GM12878 (cell line): ENCODE measurements at regions not wholly inside any gene's neighbourhood (a gene's known extent, or its start where the extent isn't known, plus 50 kb on each side); places are given as distances from the start of the nearest gene placed in this dataset.

ENCODE experiments used
- ATAC-seq: fragments of 200-7000 bp; cut with Tn5 transposase; 3 replicates; pipeline ENCODE4 v1.9.1; 2020; ENCODE audit warnings: mild to moderate bottlenecking, moderate library complexity
- BruUV-seq: library from RNA; stranded (reverse); fragments of 400-500 nt; replicated peaks from 2 replicates; lab custom pipeline; 2021; lab: Mats Ljungman, UMichigan
- CTCF ChIA-PET: fragments of 300-600 bp; sonication (Branson Sonifier 250); formaldehyde crosslinking; extraction: SDS; loops from one replicate; lab custom pipeline; 2021; ENCODE audit warnings: inconsistent platforms; lab: Yijun Ruan, JAX
- POLR2A ChIA-PET: fragments of 350-600 bp; formaldehyde crosslinking; extraction: SDS; loops from one replicate; lab custom pipeline; 2021; ENCODE audit warnings: inconsistent platforms; lab: Charles Lee
- RAD21 ChIA-PET: fragments of 300-600 bp; sonication (Branson Sonifier 250); formaldehyde crosslinking; loops from one replicate; lab custom pipeline; 2023; ENCODE audit warnings: antibody characterized with exemption; ENCODE audit not compliant: unreplicated experiment; lab: Charles Lee
- SMC1A ChIA-PET: fragments of 300-600 bp; sonication (Branson Sonifier 250); formaldehyde crosslinking; loops from one replicate; lab custom pipeline; 2023; ENCODE audit not compliant: unreplicated experiment, uncharacterized antibody; lab: Charles Lee
- DNase-seq: peaks from one replicate; pipeline ENCODE4 v3.0.0-alpha.2; 2011; ENCODE audit warnings: low read depth, low spot score
- FAIRE-seq: peaks from 3 replicates; lab custom pipeline; 2011; peaks lifted over from hg19 to GRCh38; lab: Jason Lieb, UNC
- H2AFZ ChIP-seq: 2 replicates; pipeline ENCODE4 v1.6.0; 2011; ENCODE audit warnings: low read depth, low read length, control low read depth; ENCODE audit not compliant: control insufficient read depth
- H3K27ac ChIP-seq: 2 replicates; pipeline ENCODE4 v1.5.1; 2011; ENCODE audit warnings: control low read depth; ENCODE audit not compliant: control insufficient read depth, insufficient read depth
- H3K27me3 ChIP-seq, 2 experiments: replicated peaks in 1 of 2; 2 replicates each; pipeline versions ENCODE4 v1.6.0 to v1.6.1; 2011; ENCODE audit warnings: low read length in 1 of 2; ENCODE audit not compliant: control insufficient read depth in 2 of 2, insufficient read depth in 2 of 2
- H3K36me3 ChIP-seq, 2 experiments: 2 replicates each; pipeline ENCODE4 v1.5.1; 2011; ENCODE audit warnings: low read length in 1 of 2; ENCODE audit not compliant: control insufficient read depth in 2 of 2, insufficient read depth in 2 of 2
- H3K4me1 ChIP-seq: 2 replicates; pipeline ENCODE4 v1.6.1; 2011; ENCODE audit warnings: mild to moderate bottlenecking, low read length, moderate library complexity, mixed read lengths; ENCODE audit not compliant: control insufficient read depth, insufficient read depth
- H3K4me2 ChIP-seq: 2 replicates; pipeline ENCODE4 v1.6.0; 2011; ENCODE audit warnings: control low read depth; ENCODE audit not compliant: control insufficient read depth, insufficient read depth
- H3K4me3 ChIP-seq: fragments of 200-600 bp; sonication (generic); 2 replicates; pipeline ENCODE4 v1.5.1; 2016
- H3K79me2 ChIP-seq: 2 replicates; pipeline ENCODE4 v1.6.0; 2011; ENCODE audit warnings: low read length; ENCODE audit not compliant: control insufficient read depth, insufficient read depth
- H3K9ac ChIP-seq: 2 replicates; pipeline ENCODE4 v1.8.0; 2011; ENCODE audit warnings: low read length, control low read depth, mixed read lengths; ENCODE audit not compliant: control insufficient read depth, insufficient read depth
- H3K9me3 ChIP-seq: replicated peaks from 3 replicates; pipeline ENCODE4 v1.5.1; 2011; ENCODE audit warnings: mild to moderate bottlenecking, low read length; ENCODE audit not compliant: control insufficient read depth, insufficient read depth
- H4K20me1 ChIP-seq: 2 replicates; pipeline ENCODE4 v1.6.0; 2011; ENCODE audit not compliant: control insufficient read depth, insufficient read depth
- CBX5 ChIP-seq: sonication (generic); IDR thresholded peaks from 2 replicates; pipeline ENCODE4 v1.6.1; 2016; ENCODE audit warnings: low read depth, moderate library complexity, mild to moderate bottlenecking, inconsistent platforms
- EED ChIP-seq: sonication (generic); IDR thresholded peaks from 2 replicates; pipeline ENCODE4 v1.6.1; 2016; ENCODE audit warnings: antibody characterized with exemption, low read depth
- ETV6 ChIP-seq, 2 experiments: fragments of 450-650 bp in 1 of 2; IDR thresholded peaks in 1 of 2; conservative IDR thresholded peaks in 1 of 2; 2 replicates each; pipeline ENCODE4 v1.6.1; 2014; ENCODE audit warnings: antibody characterized with exemption in 1 of 2, borderline replicate concordance in 1 of 2, low read depth in 1 of 2, mild to moderate bottlenecking in 1 of 2, moderate library complexity in 1 of 2
- HSF1 ChIP-seq: fragments of 150-350 bp; IDR thresholded peaks from 2 replicates; pipeline ENCODE4 v1.6.1; 2014; ENCODE audit warnings: mild to moderate bottlenecking, low read depth, low read length
- KAT2A ChIP-seq: conservative IDR thresholded peaks from 2 replicates; pipeline ENCODE4 v1.6.1; 2011; ENCODE audit warnings: low read depth, low read length; ENCODE audit not compliant: control insufficient read depth
- KDM1A ChIP-seq: fragments of 200-600 bp; sonication (generic); IDR thresholded peaks from 2 replicates; pipeline ENCODE4 v1.6.1; 2016; ENCODE audit warnings: borderline replicate concordance
- MYC ChIP-seq: IDR thresholded peaks from 2 replicates; pipeline ENCODE4 v1.6.1; 2011; ENCODE audit warnings: mild to moderate bottlenecking, low read length, moderate library complexity, inconsistent platforms; ENCODE audit not compliant: insufficient read depth, insufficient replicate concordance, insufficient read length, severe bottlenecking
- NFXL1 ChIP-seq: fragments of 450-650 bp; IDR thresholded peaks from 2 replicates; pipeline ENCODE4 v1.6.1; 2017; ENCODE audit warnings: antibody characterized with exemption, mild to moderate bottlenecking, borderline replicate concordance
- NKRF ChIP-seq: fragments of 450-650 bp; conservative IDR thresholded peaks from 2 replicates; pipeline ENCODE4 v1.6.1; 2017; ENCODE audit warnings: mild to moderate bottlenecking, moderate library complexity
- PAX5 ChIP-seq: IDR thresholded peaks from 2 replicates; pipeline ENCODE4 v1.6.1; 2011; ENCODE audit warnings: low read depth, low read length, borderline replicate concordance
- RB1 ChIP-seq: fragments of 450-650 bp; formaldehyde crosslinking; IDR thresholded peaks from 2 replicates; pipeline ENCODE4 v1.6.1; 2017; ENCODE audit warnings: mild to moderate bottlenecking, borderline replicate concordance
- SPI1 ChIP-seq: IDR thresholded peaks from 2 replicates; pipeline ENCODE4 v1.6.1; 2011; ENCODE audit warnings: low read depth, mild to moderate bottlenecking, low read length, moderate library complexity, borderline replicate concordance; ENCODE audit not compliant: insufficient read depth
- TCF12 ChIP-seq: IDR thresholded peaks from 2 replicates; pipeline ENCODE4 v1.6.1; 2011; ENCODE audit warnings: low read depth, mild to moderate bottlenecking, low read length
- WRNIP1 ChIP-seq: IDR thresholded peaks from 2 replicates; pipeline ENCODE4 v1.6.1; 2011; ENCODE audit warnings: low read depth, low read length, improper control_type of control experiment, borderline replicate concordance
- ZNF24 ChIP-seq: fragments of 450-650 bp; IDR thresholded peaks from 2 replicates; pipeline ENCODE4 v1.6.1; 2017; ENCODE audit warnings: antibody characterized with exemption, mild to moderate bottlenecking
- ZNF274 ChIP-seq: IDR thresholded peaks from one replicate; pipeline ENCODE4 v1.8.0; 2011; ENCODE audit not compliant: insufficient read length, insufficient read depth
- WGBS: methylation state at CpG from one replicate; pipeline ENCODE4 v1.1.6; 2016; ENCODE audit warnings: low lambda C conversion rate; ENCODE audit not compliant: insufficient replicate concordance, insufficient coverage; ENCODE audit errors: missing lambda C conversion rate; 5-methylcytosine and 5-hydroxymethylcytosine counted together
- in situ Hi-C: fragments of 300-500 bp; cut with MboI; formaldehyde crosslinking; loops from 9 replicates; pipeline ENCODE4 v1.14.3; 2018; ENCODE audit warnings: mixed read lengths
- intact Hi-C: fragments of 100-400 bp; cut with micrococcal nuclease; formaldehyde crosslinking; loops from one replicate; pipeline ENCODE4 v1.14.2; 2022; ENCODE audit not compliant: unreplicated experiment
- TF ChIP-seq, protein P1 (sequence below), 3 experiments: IDR thresholded peaks in 2 of 3; conservative IDR thresholded peaks in 1 of 3; 2 replicates each; pipeline ENCODE4 v1.5.1; 2011; ENCODE audit warnings: low read depth in 3 of 3, low read length in 3 of 3, mild to moderate bottlenecking in 3 of 3, control low read depth in 2 of 3, moderate library complexity in 2 of 3, inconsistent platforms in 1 of 3, mixed read lengths in 1 of 3; ENCODE audit not compliant: control insufficient read depth in 2 of 3, insufficient read depth in 1 of 3; ENCODE audit errors: extremely low read depth in 1 of 3
- TF ChIP-seq, protein P2 (sequence below): fragments of 450-650 bp; IDR thresholded peaks from 2 replicates; pipeline ENCODE4 v1.6.1; 2016; ENCODE audit warnings: mild to moderate bottlenecking

GRCh38 chr22:22076932-22077703 lies 94.5 kb upstream of the TOP3B start:
- no peak overlapping the region for H2AFZ ChIP-seq
- H3K27ac ChIP-seq: no peak overlapping the region
- ATAC-seq (no peak), FAIRE-seq (no peak), DNase-seq (no peak)
- H3K4me1 ChIP-seq: no peaks in the 10 kb centered on the region
- H3K4me2 ChIP-seq: no peak overlapping the region
- ChIA-PET POLR2A (no interaction called here), RAD21 (no interaction called here), SMC1A (no interaction called here), CTCF (no interaction called here)
- no peak overlapping the region for H3K9ac ChIP-seq
- in situ Hi-C loops: no loop called here
- no TSS peak for BruUV-seq
- no peaks in the 10 kb centered on the region for H3K79me2 ChIP-seq
- H3K36me3 ChIP-seq: no peaks in the 10 kb centered on the region
- H3K9me3 ChIP-seq: no peaks in the 10 kb centered on the region
- H3K4me3 ChIP-seq: no peak overlapping the region
- H3K27me3 ChIP-seq: no peaks in the 10 kb centered on the region
- intact Hi-C loops: loop anchor here (10.0 kb wide), 1 partner anchor 58 kb away; no protein-coding TSS in a partner anchor
- H4K20me1 ChIP-seq: no peaks in the 10 kb centered on the region
- 46% methylated on average over 4 of the region's 4 CpGs for WGBS
- TF ChIP-seq NFXL1 (no peak), MYC (no peak), TCF12 (no peak), ZNF274 (no peak), EED (no peak), ETV6 (conservative IDR thresholded peaks at IDR 0.05 in 1 of 2, IDR thresholded peaks at IDR 0.05 in 1 of 2; ENCODE audit: borderline replicate concordance in 1 of 2, low read depth in 1 of 2) (no peak), NKRF (no peak), SPI1 (no peak), KDM1A (no peak), HSF1 (no peak), ZNF24 (no peak), WRNIP1 (no peak), CBX5 (no peak), RB1 (no peak), KAT2A (no peak), PAX5 (no peak)
- TF ChIP-seq, protein P1, sequence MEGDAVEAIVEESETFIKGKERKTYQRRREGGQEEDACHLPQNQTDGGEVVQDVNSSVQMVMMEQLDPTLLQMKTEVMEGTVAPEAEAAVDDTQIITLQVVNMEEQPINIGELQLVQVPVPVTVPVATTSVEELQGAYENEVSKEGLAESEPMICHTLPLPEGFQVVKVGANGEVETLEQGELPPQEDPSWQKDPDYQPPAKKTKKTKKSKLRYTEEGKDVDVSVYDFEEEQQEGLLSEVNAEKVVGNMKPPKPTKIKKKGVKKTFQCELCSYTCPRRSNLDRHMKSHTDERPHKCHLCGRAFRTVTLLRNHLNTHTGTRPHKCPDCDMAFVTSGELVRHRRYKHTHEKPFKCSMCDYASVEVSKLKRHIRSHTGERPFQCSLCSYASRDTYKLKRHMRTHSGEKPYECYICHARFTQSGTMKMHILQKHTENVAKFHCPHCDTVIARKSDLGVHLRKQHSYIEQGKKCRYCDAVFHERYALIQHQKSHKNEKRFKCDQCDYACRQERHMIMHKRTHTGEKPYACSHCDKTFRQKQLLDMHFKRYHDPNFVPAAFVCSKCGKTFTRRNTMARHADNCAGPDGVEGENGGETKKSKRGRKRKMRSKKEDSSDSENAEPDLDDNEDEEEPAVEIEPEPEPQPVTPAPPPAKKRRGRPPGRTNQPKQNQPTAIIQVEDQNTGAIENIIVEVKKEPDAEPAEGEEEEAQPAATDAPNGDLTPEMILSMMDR (IDR thresholded peaks at IDR 0.05 in 2 of 3, conservative IDR thresholded peaks at IDR 0.05 in 1 of 3; ENCODE audit: control insufficient read depth in 2 of 3, extremely low read depth in 1 of 3, insufficient read depth in 1 of 3, low read depth in 3 of 3, low read length in 3 of 3): no peak
- TF ChIP-seq, protein P2, sequence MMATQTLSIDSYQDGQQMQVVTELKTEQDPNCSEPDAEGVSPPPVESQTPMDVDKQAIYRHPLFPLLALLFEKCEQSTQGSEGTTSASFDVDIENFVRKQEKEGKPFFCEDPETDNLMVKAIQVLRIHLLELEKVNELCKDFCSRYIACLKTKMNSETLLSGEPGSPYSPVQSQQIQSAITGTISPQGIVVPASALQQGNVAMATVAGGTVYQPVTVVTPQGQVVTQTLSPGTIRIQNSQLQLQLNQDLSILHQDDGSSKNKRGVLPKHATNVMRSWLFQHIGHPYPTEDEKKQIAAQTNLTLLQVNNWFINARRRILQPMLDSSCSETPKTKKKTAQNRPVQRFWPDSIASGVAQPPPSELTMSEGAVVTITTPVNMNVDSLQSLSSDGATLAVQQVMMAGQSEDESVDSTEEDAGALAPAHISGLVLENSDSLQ: no peak
